ENCODE measurements at regions not wholly inside any gene's neighbourhood (a gene's known extent, or its start where the extent isn't known, plus 50 kb on each side); places are given as distances from the start of the nearest gene placed in this dataset.

GRCh38 chr5:38157024-38157423 is 101.3 kb upstream of the EGFLAM start:
- Histone ChIP-seq H3K79me2 (ENCODE audit: low read length) (no peaks in the 10 kb centered on the region), H3K36me3 (replicated peaks; ENCODE audit: low read depth, low read length) (no peaks in the 10 kb centered on the region)
- TF ChIP-seq, protein P1, sequence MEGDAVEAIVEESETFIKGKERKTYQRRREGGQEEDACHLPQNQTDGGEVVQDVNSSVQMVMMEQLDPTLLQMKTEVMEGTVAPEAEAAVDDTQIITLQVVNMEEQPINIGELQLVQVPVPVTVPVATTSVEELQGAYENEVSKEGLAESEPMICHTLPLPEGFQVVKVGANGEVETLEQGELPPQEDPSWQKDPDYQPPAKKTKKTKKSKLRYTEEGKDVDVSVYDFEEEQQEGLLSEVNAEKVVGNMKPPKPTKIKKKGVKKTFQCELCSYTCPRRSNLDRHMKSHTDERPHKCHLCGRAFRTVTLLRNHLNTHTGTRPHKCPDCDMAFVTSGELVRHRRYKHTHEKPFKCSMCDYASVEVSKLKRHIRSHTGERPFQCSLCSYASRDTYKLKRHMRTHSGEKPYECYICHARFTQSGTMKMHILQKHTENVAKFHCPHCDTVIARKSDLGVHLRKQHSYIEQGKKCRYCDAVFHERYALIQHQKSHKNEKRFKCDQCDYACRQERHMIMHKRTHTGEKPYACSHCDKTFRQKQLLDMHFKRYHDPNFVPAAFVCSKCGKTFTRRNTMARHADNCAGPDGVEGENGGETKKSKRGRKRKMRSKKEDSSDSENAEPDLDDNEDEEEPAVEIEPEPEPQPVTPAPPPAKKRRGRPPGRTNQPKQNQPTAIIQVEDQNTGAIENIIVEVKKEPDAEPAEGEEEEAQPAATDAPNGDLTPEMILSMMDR (IDR thresholded peaks at IDR 0.05; ENCODE audit: low read depth, low read length), result no peak
- no peak for TF ChIP-seq EZH2phosphoT487 (IDR thresholded peaks at IDR 0.05; ENCODE audit: low read depth)

DNA sequence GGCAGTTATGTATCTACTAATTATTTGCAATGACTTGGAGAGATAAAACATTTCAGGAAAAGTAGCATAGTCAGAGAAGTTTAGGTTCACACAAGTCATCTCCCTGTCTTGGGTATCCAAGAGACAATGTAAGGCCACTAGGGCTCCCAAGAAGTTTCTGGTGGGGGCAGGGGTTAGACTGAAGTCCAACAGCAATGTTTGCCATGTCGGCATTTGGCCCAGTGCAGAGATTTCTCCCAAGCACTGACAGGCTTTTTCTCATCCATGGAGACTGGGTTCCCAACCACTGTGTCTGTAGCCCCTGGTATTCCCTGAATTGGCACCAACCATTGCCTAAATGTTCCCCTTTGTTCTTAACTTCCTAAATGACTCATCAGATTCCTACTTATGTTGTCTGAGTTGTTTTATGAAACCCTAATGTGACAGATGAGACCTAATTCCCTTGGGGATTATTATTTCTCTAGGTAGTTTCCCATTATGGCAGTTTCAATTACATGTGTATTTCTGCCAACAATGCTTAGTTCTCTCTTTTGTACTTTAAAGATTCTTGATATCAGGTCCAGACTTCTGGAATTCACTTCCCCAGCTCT is 103.6 kb upstream of the EGFLAM start:
- Histone ChIP-seq H3K4me2 (ENCODE audit: low read length) (no peak overlapping the region), H2AFZ (ENCODE audit: low read depth, low read length) (no peak overlapping the region), H3K9me3 (ENCODE audit: insufficient read depth, low read length) (no peaks in the 10 kb centered on the region), H3K79me2 (ENCODE audit: low read length) (no peaks in the 10 kb centered on the region), H3K4me1 (ENCODE audit: low read length) (peaks cover 5% of the 10 kb centered on the region; the same call in 1 of the 2 replicates), H4K20me1 (ENCODE audit: insufficient read depth, low read length) (no peaks in the 10 kb centered on the region), H3K27me3 (ENCODE audit: low read depth, low read length) (peaks cover 37% of the 10 kb centered on the region), H3K4me3 (ENCODE audit: low read length) (no peak overlapping the region), H3K36me3 (replicated peaks; ENCODE audit: low read depth, low read length) (no peaks in the 10 kb centered on the region), H3K9ac (ENCODE audit: low read length) (no peak overlapping the region), H3K27ac (ENCODE audit: low read length) (no peak overlapping the region)
- TF ChIP-seq EZH2phosphoT487 (IDR thresholded peaks at IDR 0.05; ENCODE audit: low read depth), result no peak
- TF ChIP-seq, protein P1 (IDR thresholded peaks at IDR 0.05; ENCODE audit: low read depth, low read length), result no peak

More at GRCh38 chr5:38157024-38157423, 101.3 kb upstream of the EGFLAM start:
- Histone ChIP-seq H3K4me1 (ENCODE audit: low read length) (peaks cover 5% of the 10 kb centered on the region; the same call in 1 of the 2 replicates), H4K20me1 (ENCODE audit: insufficient read depth, low read length) (no peaks in the 10 kb centered on the region), H3K27me3 (ENCODE audit: low read depth, low read length) (peaks cover 39% of the 10 kb centered on the region), H3K4me2 (ENCODE audit: low read length) (no peak overlapping the region), H3K9ac (ENCODE audit: low read length) (no peak overlapping the region), H3K27ac (ENCODE audit: low read length) (no peak overlapping the region), H3K9me3 (ENCODE audit: insufficient read depth, low read length) (no peaks in the 10 kb centered on the region), H2AFZ (ENCODE audit: low read depth, low read length) (no peak overlapping the region), H3K4me3 (ENCODE audit: low read length) (no peak overlapping the region)

GRCh38 chr5:38151878-38152277 is 106.5 kb upstream of the EGFLAM start:
- Histone ChIP-seq H4K20me1 (ENCODE audit: insufficient read depth, low read length) (no peaks in the 10 kb centered on the region), H3K4me3 (ENCODE audit: low read length) (no peak overlapping the region), H2AFZ (ENCODE audit: low read depth, low read length) (no peak overlapping the region), H3K36me3 (replicated peaks; ENCODE audit: low read depth, low read length) (no peaks in the 10 kb centered on the region), H3K9me3 (ENCODE audit: insufficient read depth, low read length) (no peaks in the 10 kb centered on the region), H3K27me3 (ENCODE audit: low read depth, low read length) (peaks cover 14% of the 10 kb centered on the region), H3K79me2 (ENCODE audit: low read length) (no peaks in the 10 kb centered on the region), H3K4me1 (ENCODE audit: low read length) (peaks cover 5% of the 10 kb centered on the region; the same call in 1 of the 2 replicates), H3K4me2 (ENCODE audit: low read length) (no peak overlapping the region), H3K9ac (ENCODE audit: low read length) (no peak overlapping the region), H3K27ac (ENCODE audit: low read length) (no peak overlapping the region)
- TF ChIP-seq, protein P1 (IDR thresholded peaks at IDR 0.05; ENCODE audit: low read depth, low read length), result no peak
- no peak for TF ChIP-seq EZH2phosphoT487 (IDR thresholded peaks at IDR 0.05; ENCODE audit: low read depth)

- no peaks in the 10 kb centered on the region; the same call in 1 of the 2 replicates for H3K27me3 ChIP-seq (ENCODE audit: low read depth, low read length)
- no peaks in the 10 kb centered on the region for H4K20me1 ChIP-seq (ENCODE audit: insufficient read depth, low read length)
- H3K27ac ChIP-seq (ENCODE audit: low read length), result no peak overlapping the region
- no peaks in the 10 kb centered on the region for H3K79me2 ChIP-seq (ENCODE audit: low read length)
- H3K4me3 ChIP-seq (ENCODE audit: low read length), result no peak overlapping the region
- TF ChIP-seq EZH2phosphoT487 (IDR thresholded peaks at IDR 0.05; ENCODE audit: low read depth), result no peak
- TF ChIP-seq, protein P1 (IDR thresholded peaks at IDR 0.05; ENCODE audit: low read depth, low read length), result no peak
- peaks cover 1% of the 10 kb centered on the region; the same call in 1 of the 2 replicates for H3K4me1 ChIP-seq (ENCODE audit: low read length)
- H2AFZ ChIP-seq (ENCODE audit: low read depth, low read length), result no peak overlapping the region
- H3K9ac ChIP-seq (ENCODE audit: low read length), result no peak overlapping the region
- H3K36me3 ChIP-seq (replicated peaks; ENCODE audit: low read depth, low read length), result no peaks in the 10 kb centered on the region
- H3K9me3 ChIP-seq (ENCODE audit: insufficient read depth, low read length), result no peaks in the 10 kb centered on the region
- no peak overlapping the region for H3K4me2 ChIP-seq (ENCODE audit: low read length)
Observed at GRCh38 chr5:38149815-38150195, 108.6 kb upstream of the EGFLAM start.

All from OCI-LY3 (cell line).